Lung (tissue), 11 donors: ENCODE measurements at regions not wholly inside any gene's neighbourhood (a gene's known extent, or its start where the extent isn't known, plus 50 kb on each side); places are given as distances from the start of the nearest gene placed in this dataset.
A peak's percentile ranks its signal among the peaks of the same experiment; 100 is the strongest.

Source experiments
- ATAC-seq: fragments of 200-7000 bp; cut with Tn5 transposase; one replicate; pipeline ENCODE4 v1.9.1; 2020; ENCODE audit warnings: moderate number of reproducible peaks; ENCODE audit not compliant: insufficient read depth, low FRiP score
- DNase-seq, 3 donors: peaks; one replicate each; pipeline ENCODE4 v3.0.0-alpha.2; 2013 to 2017
- H3K27ac ChIP-seq, 2 donors: one replicate each; pipeline ENCODE4 v1.5.1; 2013; ENCODE audit warnings: mild to moderate bottlenecking in 2 of 2, moderate library complexity in 2 of 2, control low read depth in 1 of 2, inconsistent platforms in 1 of 2, low read depth in 1 of 2, low read length in 1 of 2
- H3K27me3 ChIP-seq, 3 donors: one replicate each; pipeline ENCODE4 v1.5.1; 2013; ENCODE audit warnings: low read length in 2 of 3; ENCODE audit not compliant: control insufficient read depth in 3 of 3, insufficient read depth in 3 of 3
- H3K36me3 ChIP-seq, 4 donors: one replicate each; pipeline ENCODE4 v1.5.1; 2013; ENCODE audit warnings: low read length in 4 of 4, mild to moderate bottlenecking in 1 of 4, moderate library complexity in 1 of 4; ENCODE audit not compliant: control insufficient read depth in 4 of 4, insufficient read depth in 4 of 4
- H3K4me1 ChIP-seq, 5 donors: one replicate each; pipeline ENCODE4 v1.5.1; 2013; ENCODE audit warnings: low read length in 5 of 5, mild to moderate bottlenecking in 2 of 5, moderate library complexity in 1 of 5; ENCODE audit not compliant: control insufficient read depth in 5 of 5, insufficient read depth in 5 of 5
- H3K4me3 ChIP-seq: one replicate; pipeline ENCODE4 v1.5.1; 2013; ENCODE audit warnings: mild to moderate bottlenecking, control low read depth, moderate library complexity
- H3K9ac ChIP-seq, 2 donors: one replicate each; pipeline ENCODE4 v1.5.1; 2013; ENCODE audit warnings: low read length in 2 of 2, control low read depth in 1 of 2; ENCODE audit not compliant: insufficient read depth in 1 of 2
- H3K9me3 ChIP-seq, 4 donors: one replicate each; pipeline ENCODE4 v1.5.1; 2013; ENCODE audit warnings: low read length in 3 of 4, mild to moderate bottlenecking in 1 of 4, moderate library complexity in 1 of 4; ENCODE audit not compliant: control insufficient read depth in 4 of 4, insufficient read depth in 3 of 4
- WGBS, 2 donors: extraction: QIAGEN DNeasy Blood & Tissue Kit; methylation state at CpG; one replicate each; pipeline ENCODE4 v1.1.7; 2013; 5-methylcytosine and 5-hydroxymethylcytosine counted together
- TF ChIP-seq, protein P1 (sequence below): IDR thresholded peaks from 2 replicates; pipeline ENCODE4 v1.5.1; 2012; ENCODE audit warnings: mild to moderate bottlenecking; ENCODE audit errors: control extremely low read depth, extremely low read depth
- donor health status: control.
- donor health status: control.
- donor health status: Bipolar disorder and iron deficiency.
- donor health status: healthy.
- donor health status: DM: yes; HTN: yes; CAD: no.

DNA sequence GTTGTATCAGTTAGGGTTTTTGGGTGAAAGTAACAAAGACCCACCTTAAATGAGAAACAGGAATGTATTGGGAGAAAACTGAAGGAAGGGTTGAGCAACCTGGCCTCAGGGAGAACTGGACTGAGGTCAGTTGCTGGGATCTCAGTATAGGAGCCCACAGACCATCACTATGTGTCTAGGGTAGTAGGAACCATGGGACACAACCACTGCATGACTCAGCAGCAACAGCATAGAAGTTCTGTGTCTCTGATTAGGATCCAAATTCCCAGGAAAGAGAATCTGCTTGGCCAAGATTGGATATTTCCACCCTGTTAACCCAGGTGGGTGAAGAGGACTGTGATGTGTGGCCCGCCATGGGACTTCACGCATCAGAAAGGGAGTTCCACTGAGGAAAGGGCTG, 102.2 kb upstream of the RAB3GAP2 start:
- TF ChIP-seq, protein P1, sequence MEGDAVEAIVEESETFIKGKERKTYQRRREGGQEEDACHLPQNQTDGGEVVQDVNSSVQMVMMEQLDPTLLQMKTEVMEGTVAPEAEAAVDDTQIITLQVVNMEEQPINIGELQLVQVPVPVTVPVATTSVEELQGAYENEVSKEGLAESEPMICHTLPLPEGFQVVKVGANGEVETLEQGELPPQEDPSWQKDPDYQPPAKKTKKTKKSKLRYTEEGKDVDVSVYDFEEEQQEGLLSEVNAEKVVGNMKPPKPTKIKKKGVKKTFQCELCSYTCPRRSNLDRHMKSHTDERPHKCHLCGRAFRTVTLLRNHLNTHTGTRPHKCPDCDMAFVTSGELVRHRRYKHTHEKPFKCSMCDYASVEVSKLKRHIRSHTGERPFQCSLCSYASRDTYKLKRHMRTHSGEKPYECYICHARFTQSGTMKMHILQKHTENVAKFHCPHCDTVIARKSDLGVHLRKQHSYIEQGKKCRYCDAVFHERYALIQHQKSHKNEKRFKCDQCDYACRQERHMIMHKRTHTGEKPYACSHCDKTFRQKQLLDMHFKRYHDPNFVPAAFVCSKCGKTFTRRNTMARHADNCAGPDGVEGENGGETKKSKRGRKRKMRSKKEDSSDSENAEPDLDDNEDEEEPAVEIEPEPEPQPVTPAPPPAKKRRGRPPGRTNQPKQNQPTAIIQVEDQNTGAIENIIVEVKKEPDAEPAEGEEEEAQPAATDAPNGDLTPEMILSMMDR, result no peak
- Histone ChIP-seq H3K4me1 (peaks cover 0 to 5% (median 2%) of the 10 kb centered on the region in 5 donors), H3K27me3 (no peaks in the 10 kb centered on the region), H3K4me3 (no peak overlapping the region), H3K9ac (no peak overlapping the region), H3K36me3 (no peaks in the 10 kb centered on the region), H3K9me3 (peaks cover 0 to 4% (median 0%) of the 10 kb centered on the region in 4 donors), H3K27ac (no peak overlapping the region)
- DNase-seq (no peak), ATAC-seq (no peak)
- WGBS, 2 donors, result 96% methylated on average over 2 of the region's 2 CpGs

DNA sequence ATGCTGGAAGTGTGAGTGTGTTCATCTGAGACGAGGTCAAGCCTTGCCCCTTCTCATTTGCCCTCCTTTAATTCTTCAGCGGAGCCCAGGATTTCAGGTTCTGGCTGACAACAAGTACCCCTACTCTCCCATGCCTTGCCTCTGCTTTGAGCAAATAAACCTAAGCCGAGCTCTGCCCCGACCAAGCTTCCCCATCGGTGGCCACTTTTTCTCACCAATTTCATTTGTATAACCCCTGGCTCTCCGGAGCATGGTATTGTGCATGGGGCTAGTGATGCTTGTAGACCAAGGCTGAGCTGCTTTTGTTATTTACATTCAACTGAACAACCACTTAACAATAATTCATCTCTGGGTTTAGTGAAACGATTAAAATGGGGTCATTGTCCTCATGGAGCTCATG, 100.2 kb upstream of the RAB3GAP2 start:
- Histone ChIP-seq H3K27ac (no peak overlapping the region), H3K4me3 (no peak overlapping the region), H3K27me3 (no peaks in the 10 kb centered on the region), H3K9ac (no peak overlapping the region), H3K4me1 (peaks cover 0 to 13% (median 2%) of the 10 kb centered on the region in 5 donors), H3K36me3 (no peaks in the 10 kb centered on the region), H3K9me3 (peaks cover 0 to 2% (median 0%) of the 10 kb centered on the region in 4 donors)
- no peak for ATAC-seq
- DNase-seq, result no peak
- TF ChIP-seq, protein P1, result no peak
- WGBS, 2 donors, result 66 to 81% methylated on average over 7 of the region's 7 CpGs

DNA sequence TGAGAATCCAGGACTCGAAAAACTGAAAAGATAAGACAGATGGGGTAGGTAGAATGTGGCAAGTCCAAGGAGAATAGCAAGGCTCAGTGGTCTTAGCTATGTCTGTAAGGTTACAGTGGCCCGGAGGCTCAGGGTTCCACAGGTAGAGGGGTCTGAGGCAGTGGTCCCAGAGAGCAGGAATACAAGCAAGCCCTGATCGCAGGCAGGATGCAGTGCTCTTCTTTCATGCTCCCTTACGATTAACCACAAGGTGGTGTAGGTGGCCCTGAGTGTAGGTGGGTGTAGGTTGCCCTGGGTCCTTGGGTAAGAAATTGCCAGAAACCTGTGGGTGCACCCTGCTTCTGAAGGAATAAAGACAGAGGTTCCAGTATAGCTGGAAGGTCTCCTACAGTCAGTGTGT, 99.1 kb upstream of the RAB3GAP2 start:
- Histone ChIP-seq H3K27me3 (no peaks in the 10 kb centered on the region), H3K4me3 (no peak overlapping the region), H3K9ac (no peak overlapping the region), H3K9me3 (peaks cover 0 to 3% (median 0%) of the 10 kb centered on the region in 4 donors), H3K27ac (no peak overlapping the region), H3K36me3 (no peaks in the 10 kb centered on the region), H3K4me1 (peaks cover 0 to 13% (median 2%) of the 10 kb centered on the region in 5 donors)
- TF ChIP-seq, protein P1, result no peak
- 84 to 85% methylated on average over 4 of the region's 4 CpGs for WGBS, 2 donors
- DNase-seq (no peak), ATAC-seq (no peak)

- no peak for ATAC-seq
- no peak overlapping the region for H3K9ac ChIP-seq
- H3K9me3 ChIP-seq, result peaks cover 0 to 6% (median 0%) of the 10 kb centered on the region in 4 donors
- no peaks in the 10 kb centered on the region for H3K36me3 ChIP-seq
- no peaks in the 10 kb centered on the region for H3K27me3 ChIP-seq
- H3K4me1 ChIP-seq, result peaks cover 0 to 13% (median 2%) of the 10 kb centered on the region in 5 donors
- H3K4me3 ChIP-seq, result no peak overlapping the region
- 60 to 65% methylated on average over 5 of the region's 5 CpGs for WGBS, 2 donors
- DNase-seq, result peak in 1 of 3 donors; percentile 57
- peak overlapping the region in 1 of 2 donors; percentile 22 for H3K27ac ChIP-seq
- TF ChIP-seq, protein P1, result no peak
These were observed 97.9 kb upstream of the RAB3GAP2 start for GRCh38 chr1:220370041-220370700.
